GM18511 (cell line): ENCODE measurements at regions not wholly inside any gene's neighbourhood (a gene's known extent, or its start where the extent isn't known, plus 50 kb on each side); places are given as distances from the start of the nearest gene placed in this dataset.
"Not testable (repeated sequence)": the region's sequence is repeated elsewhere in the genome, so short reads cannot be mapped to it uniquely, and the experiment has no call there.

Experiments used
- ATAC-seq: cut with Tn5 transposase; IDR thresholded peaks from one replicate; pipeline ENCODE4 v1.9.1; 2021; ENCODE audit warnings: mild to moderate bottlenecking, moderate library complexity; ENCODE audit not compliant: unreplicated experiment

- not testable (repeated sequence) for ATAC-seq
Observed at GRCh38 chr2:87404411-87405255, 343.3 kb upstream of the PLGLB2 start.

GRCh38 chr2:87405531-87406216 is 342.2 kb upstream of the PLGLB2 start:
- not testable (repeated sequence) for ATAC-seq

GRCh38 chr2:87406406-87407175 is 341.3 kb upstream of the PLGLB2 start:
- not testable (repeated sequence) for ATAC-seq

GRCh38 chr2:87409601-87410000 is 338.3 kb upstream of the PLGLB2 start:
- ATAC-seq, result not testable (repeated sequence)

- not testable (repeated sequence) for ATAC-seq
Observed at GRCh38 chr2:87410371-87410770, 337.5 kb upstream of the PLGLB2 start.

- ATAC-seq, result not testable (repeated sequence)
Observed at GRCh38 chr2:87412036-87412820, 335.7 kb upstream of the PLGLB2 start.

GRCh38 chr2:87414331-87414730 is 333.6 kb upstream of the PLGLB2 start:
- not testable (repeated sequence) for ATAC-seq

GRCh38 chr2:87414795-87415570 is 332.9 kb upstream of the PLGLB2 start:
- not testable (repeated sequence) for ATAC-seq

GRCh38 chr2:87415586-87416265 is 332.2 kb upstream of the PLGLB2 start:
- ATAC-seq, result not testable (repeated sequence)

- not testable (repeated sequence) for ATAC-seq
Observed at GRCh38 chr2:87416266-87416592, 331.7 kb upstream of the PLGLB2 start.

- ATAC-seq, result not testable (repeated sequence)
Observed at GRCh38 chr2:87417147-87417546, 330.7 kb upstream of the PLGLB2 start.

GRCh38 chr2:87417742-87418567 is 329.9 kb upstream of the PLGLB2 start:
- not testable (repeated sequence) for ATAC-seq

- ATAC-seq, result not testable (repeated sequence)
Observed at GRCh38 chr2:87418823-87419822, 328.8 kb upstream of the PLGLB2 start.

GRCh38 chr2:87419980-87420379 is 327.9 kb upstream of the PLGLB2 start:
- not testable (repeated sequence) for ATAC-seq

GRCh38 chr2:87420954-87421353 is 326.9 kb upstream of the PLGLB2 start:
- not testable (repeated sequence) for ATAC-seq

- ATAC-seq, result not testable (repeated sequence)
Observed at GRCh38 chr2:87423796-87424762, 323.8 kb upstream of the PLGLB2 start.
